ENCODE measurements at regions not wholly inside any gene's neighbourhood (a gene's known extent, or its start where the extent isn't known, plus 50 kb on each side); places are given as distances from the start of the nearest gene placed in this dataset.

- no peak for TF ChIP-seq PRDM15 (CRISPR knock-in tag; IDR thresholded peaks at IDR 0.05)
- TF ChIP-seq DR1 (CRISPR knock-in tag; IDR thresholded peaks at IDR 0.05) = no peak
Observed at GRCh38 chr3:10620833-10621082, 115.4 kb upstream of the ATP2B2 start (continued).

GRCh38 chr3:10623578-10624275 is 118.3 kb upstream of the ATP2B2 start:
- CTCF ChIA-PET (ENCODE audit: low intra/inter-chr PET ratio, low total read pairs) = no interaction called here
- WGBS (ENCODE audit: low lambda C conversion rate) = 7% methylated on average over 3 of the region's 4 CpGs

More at GRCh38 chr3:10623578-10624275, 118.3 kb upstream of the ATP2B2 start:
- Histone ChIP-seq H3K9me3 (ENCODE audit: low read length) (no peaks in the 10 kb centered on the region), H3K79me2 (ENCODE audit: insufficient read depth, low read length) (no peaks in the 10 kb centered on the region), H3K27ac (ENCODE audit: extremely low read length, insufficient read depth, low read length) (no peak overlapping the region), H3K4me2 (ENCODE audit: low read depth, low read length) (no peak overlapping the region), H2AFZ (ENCODE audit: low read length) (no peak overlapping the region), H3K9ac (ENCODE audit: insufficient read depth, low read depth, low read length) (no peak overlapping the region), H3K4me3 (replicated peaks in 1 of 3; ENCODE audit: insufficient read depth in 1 of 3, low read depth in 2 of 3, low read length in 3 of 3) (no peak overlapping the region), H3K27me3 (ENCODE audit: control insufficient read depth in 1 of 2, insufficient read depth in 2 of 2, low read length in 2 of 2) (peaks cover 7 to 14% of the 10 kb centered on the region in 2 experiments), H3K4me1 (ENCODE audit: insufficient read depth, low read length) (0 out of 2 replicates have a peak, but pooled peaks cover 7% of the 10 kb centered on the region), H4K20me1 (ENCODE audit: insufficient read depth, low read length) (no peaks in the 10 kb centered on the region), H3K36me3 (replicated peaks in 1 of 2; ENCODE audit: control insufficient read depth in 1 of 2, insufficient read depth in 2 of 2, low read length in 2 of 2) (no peaks in the 10 kb centered on the region)
- DNase-seq (ENCODE audit: low spot score) = no peak
- no TSS peak for BruUV-seq (replicated peaks)
- TF ChIP-seq ZNF225 (CRISPR knock-in tag; IDR thresholded peaks at IDR 0.05) (no peak), ZSCAN30 (CRISPR knock-in tag; IDR thresholded peaks at IDR 0.05) (no peak), ZNF558 (CRISPR knock-in tag; IDR thresholded peaks at IDR 0.05; ENCODE audit: borderline replicate concordance) (no peak), IKZF1 (IDR thresholded peaks at IDR 0.05) (no peak), ZFP36 (IDR thresholded peaks at IDR 0.05; ENCODE audit: borderline replicate concordance, low read depth, low read length, partially characterized antibody) (peak; percentile 82), RBM22 (optimal IDR thresholded peaks at IDR 0.05; ENCODE audit: low read length) (no peak), CTCF (CRISPR knock-in tag; IDR thresholded peaks at IDR 0.05) (no peak)
- FAIRE-seq = no peak
- intact Hi-C loops (cut with micrococcal nuclease; ENCODE audit: unreplicated experiment) (no loop called here), in situ Hi-C loops (cut with HindIII; ENCODE audit: extremely low pct_ligation_motif_present, low pct_unique_long_range_greater_than_20kb) (no loop called here)
- POLR2A ChIA-PET = no interaction called here
- ATAC-seq = no peak

Measured in HepG2 (cell line).